ENCODE measurements at regions not wholly inside any gene's neighbourhood (a gene's known extent, or its start where the extent isn't known, plus 50 kb on each side); places are given as distances from the start of the nearest gene placed in this dataset.
A peak's percentile ranks its signal among the peaks of the same experiment; 100 is the strongest.
"Not testable (repeated sequence)": the region's sequence is repeated elsewhere in the genome, so short reads cannot be mapped to it uniquely, and the experiment has no call there.

- no peak for DNase-seq
Observed at GRCh38 chr2:142827170-142827569, 50.3 kb upstream of the KYNU start.

DNA sequence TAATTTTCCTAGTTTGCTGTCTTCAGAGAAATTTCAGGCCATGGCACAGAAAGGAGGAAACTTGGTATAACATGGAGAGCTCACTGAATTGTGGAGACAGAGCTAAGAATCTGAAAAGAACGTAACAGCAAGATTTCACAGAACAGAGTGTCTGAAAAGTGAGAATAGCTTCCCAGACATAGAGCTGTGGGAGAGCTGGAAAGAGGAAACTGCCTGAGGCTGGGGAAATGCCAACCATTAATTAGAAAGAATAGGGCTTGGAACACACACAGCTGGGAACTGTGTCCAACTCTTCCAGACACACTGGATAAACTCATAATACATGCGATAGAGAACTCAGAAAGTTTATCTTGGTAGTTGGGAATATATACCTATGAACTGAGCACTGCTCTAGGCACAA, 51.6 kb upstream of the KYNU start:
- DNase-seq: peak; percentile 5
- in situ Hi-C loops (cut with MboI; ENCODE audit: low pct_unique_long_range_greater_than_20kb, low sequenced_read_pairs): no loop called here

More at GRCh38 chr2:142827170-142827569, 50.3 kb upstream of the KYNU start:
- in situ Hi-C loops (cut with MboI; ENCODE audit: low pct_unique_long_range_greater_than_20kb, low sequenced_read_pairs): no loop called here

GRCh38 chr2:142824756-142825155, 52.7 kb upstream of the KYNU start:
- in situ Hi-C loops (cut with MboI; ENCODE audit: low pct_unique_long_range_greater_than_20kb, low sequenced_read_pairs): no loop called here
- DNase-seq: no peak

DNA sequence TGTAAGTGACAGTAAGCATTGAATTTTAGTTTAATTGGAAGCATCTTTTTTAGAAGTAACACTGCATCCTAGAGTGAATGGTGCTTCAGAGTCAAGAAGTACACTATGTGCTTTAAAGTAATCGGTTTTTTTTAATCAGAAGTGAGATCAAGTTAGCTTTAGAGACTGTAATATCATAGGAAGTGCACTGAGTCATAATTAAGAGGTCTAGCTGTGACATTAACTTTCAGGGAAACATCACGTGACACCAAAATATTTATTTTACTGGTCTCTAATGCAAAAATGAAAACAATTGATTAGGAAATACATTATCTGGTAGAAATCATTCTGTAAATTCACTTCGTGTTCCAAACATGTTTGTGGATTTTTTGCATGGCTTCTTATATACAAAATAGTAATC, 55.3 kb upstream of the KYNU start:
- in situ Hi-C loops (cut with MboI; ENCODE audit: low pct_unique_long_range_greater_than_20kb, low sequenced_read_pairs): no loop called here
- DNase-seq: no peak

GRCh38 chr2:142819411-142819810, 58.1 kb upstream of the KYNU start:
- no peak for DNase-seq
- in situ Hi-C loops (cut with MboI; ENCODE audit: low pct_unique_long_range_greater_than_20kb, low sequenced_read_pairs): no loop called here

- DNase-seq: no peak
- in situ Hi-C loops (cut with MboI; ENCODE audit: low pct_unique_long_range_greater_than_20kb, low sequenced_read_pairs): no loop called here
Observed at GRCh38 chr2:142815375-142815774, 62.1 kb upstream of the KYNU start.

GRCh38 chr2:142813830-142814829, 63.3 kb upstream of the KYNU start:
- DNase-seq: no peak

DNA sequence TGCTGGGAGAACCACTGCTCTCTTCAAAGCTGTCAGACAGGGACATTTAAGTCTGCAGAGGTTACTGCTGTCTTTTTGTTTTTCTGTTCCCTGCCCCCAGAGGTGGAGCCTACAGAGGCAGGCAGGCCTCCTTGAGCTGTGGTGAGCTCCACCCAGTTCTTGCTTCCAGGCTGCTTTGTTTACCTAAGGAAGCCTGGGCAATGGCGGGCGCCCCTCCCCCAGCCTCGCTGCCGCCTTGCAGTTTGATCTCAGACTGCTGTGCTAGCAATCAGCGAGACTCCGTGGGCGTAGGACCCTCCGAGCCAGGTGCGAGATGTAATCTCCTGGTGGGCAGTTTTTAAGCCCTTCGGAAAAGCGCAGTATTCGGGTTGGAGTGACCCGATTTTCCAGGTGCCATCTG, 65.8 kb upstream of the KYNU start:
- DNase-seq; in situ Hi-C loops (cut with MboI; ENCODE audit: low pct_unique_long_range_greater_than_20kb, low sequenced_read_pairs): not testable (repeated sequence)

More at GRCh38 chr2:142813830-142814829, 63.3 kb upstream of the KYNU start:
- in situ Hi-C loops (cut with MboI; ENCODE audit: low pct_unique_long_range_greater_than_20kb, low sequenced_read_pairs): no loop called here

- no peak for DNase-seq
- in situ Hi-C loops (cut with MboI; ENCODE audit: low pct_unique_long_range_greater_than_20kb, low sequenced_read_pairs): no loop called here
Observed at GRCh38 chr2:142805244-142805643, 72.2 kb upstream of the KYNU start.

DNA sequence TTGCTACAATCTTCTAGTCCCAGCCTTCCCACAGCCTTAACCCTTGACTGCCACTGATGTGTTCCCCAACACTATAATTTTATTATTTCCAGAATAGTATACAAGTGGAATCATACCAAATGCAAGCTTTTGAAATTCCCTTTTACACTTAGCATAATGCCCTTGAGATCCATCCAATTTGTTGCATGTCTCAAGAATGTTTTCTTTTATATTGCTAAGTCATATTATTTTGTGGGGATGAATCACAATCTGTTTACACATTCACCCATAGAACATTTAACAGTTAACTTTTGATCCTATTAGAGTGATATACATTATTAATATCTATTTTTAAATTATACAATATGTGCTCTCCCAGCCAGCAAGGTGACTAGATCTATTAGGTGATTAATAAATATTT, 74.3 kb upstream of the KYNU start:
- in situ Hi-C loops (cut with MboI; ENCODE audit: low pct_unique_long_range_greater_than_20kb, low sequenced_read_pairs): no loop called here
- DNase-seq: no peak

- no peak for DNase-seq
- in situ Hi-C loops (cut with MboI; ENCODE audit: low pct_unique_long_range_greater_than_20kb, low sequenced_read_pairs): no loop called here
Observed at GRCh38 chr2:142796588-142796987, 80.9 kb upstream of the KYNU start.

DNA sequence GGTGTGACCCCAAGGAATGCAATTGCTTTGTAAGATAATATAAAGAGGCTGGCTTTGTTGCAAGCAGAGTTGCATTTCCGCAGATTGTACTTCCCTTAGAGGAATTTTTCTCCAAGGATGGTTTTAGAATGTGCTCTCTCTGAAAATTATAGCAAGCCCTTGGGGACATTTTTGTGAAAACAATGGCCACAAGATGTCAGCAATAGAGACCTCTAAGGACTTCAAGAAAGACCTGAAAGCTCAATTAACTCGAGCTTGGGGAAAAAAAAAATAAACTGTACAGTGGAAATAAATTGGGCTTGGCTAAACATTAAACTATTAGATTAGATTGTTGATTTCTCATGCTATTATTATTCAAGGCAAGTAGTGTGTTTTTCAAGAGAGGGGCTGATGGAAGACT, 81.3 kb upstream of the KYNU start:
- in situ Hi-C loops (cut with MboI; ENCODE audit: low pct_unique_long_range_greater_than_20kb, low sequenced_read_pairs): no loop called here
- DNase-seq: no peak

- in situ Hi-C loops (cut with MboI; ENCODE audit: low pct_unique_long_range_greater_than_20kb, low sequenced_read_pairs): no loop called here
- DNase-seq: no peak
Observed at GRCh38 chr2:142794850-142795249, 82.6 kb upstream of the KYNU start.

GRCh38 chr2:142792328-142792727, 85.1 kb upstream of the KYNU start:
- in situ Hi-C loops (cut with MboI; ENCODE audit: low pct_unique_long_range_greater_than_20kb, low sequenced_read_pairs); DNase-seq: not testable (repeated sequence)

DNA sequence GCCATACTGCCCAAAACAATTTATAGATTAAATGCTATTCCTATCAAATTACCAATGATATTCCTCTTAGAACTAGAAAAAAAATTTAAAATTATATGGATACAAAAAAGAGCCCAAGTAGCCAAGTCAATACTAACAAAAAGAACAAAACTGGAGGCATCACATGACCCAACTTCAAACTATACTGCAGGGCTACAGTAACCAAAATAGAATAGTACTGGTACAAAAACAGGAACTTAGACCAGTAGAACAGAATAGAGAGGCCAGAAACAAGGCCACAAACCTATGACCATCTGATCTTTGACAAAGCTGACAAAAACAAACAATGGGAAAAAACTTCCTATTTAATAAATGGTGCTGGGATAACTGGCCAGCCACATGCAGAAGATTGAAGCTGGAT, 86.1 kb upstream of the KYNU start:
- peak; percentile 33 for DNase-seq
- in situ Hi-C loops (cut with MboI; ENCODE audit: low pct_unique_long_range_greater_than_20kb, low sequenced_read_pairs): no loop called here

GRCh38 chr2:142786918-142787702, 90.4 kb upstream of the KYNU start:
- DNase-seq: peak; percentile 7

GRCh38 chr2:142782942-142783443, 94.5 kb upstream of the KYNU start:
- in situ Hi-C loops (cut with MboI; ENCODE audit: low pct_unique_long_range_greater_than_20kb, low sequenced_read_pairs): no loop called here
- no peak for DNase-seq

More at GRCh38 chr2:142786918-142787702, 90.4 kb upstream of the KYNU start:
- in situ Hi-C loops (cut with MboI; ENCODE audit: low pct_unique_long_range_greater_than_20kb, low sequenced_read_pairs): no loop called here

DNA sequence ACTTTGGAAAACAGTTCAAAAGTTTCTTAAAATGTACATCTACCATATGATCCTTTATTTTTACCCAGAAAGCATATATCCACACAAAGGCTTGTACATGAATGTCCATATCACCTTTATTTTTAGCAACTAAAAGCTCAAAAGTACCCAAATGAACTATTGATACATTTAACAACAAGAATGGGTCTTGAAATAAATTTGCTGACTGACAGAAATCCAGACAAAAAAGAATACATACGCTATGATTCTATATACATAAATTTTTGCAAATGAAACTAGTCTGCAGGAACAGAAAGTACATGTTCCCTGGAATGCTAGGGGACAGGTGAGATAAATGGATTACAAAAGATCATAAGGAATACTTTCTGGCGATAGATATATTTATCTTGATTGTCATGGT, 96.3 kb upstream of the KYNU start:
- in situ Hi-C loops (cut with MboI; ENCODE audit: low pct_unique_long_range_greater_than_20kb, low sequenced_read_pairs): no loop called here
- no peak for DNase-seq

GRCh38 chr2:142778289-142778688, 99.2 kb upstream of the KYNU start:
- no peak for DNase-seq
- in situ Hi-C loops (cut with MboI; ENCODE audit: low pct_unique_long_range_greater_than_20kb, low sequenced_read_pairs): no loop called here

GRCh38 chr2:142777742-142778141, 99.7 kb upstream of the KYNU start:
- in situ Hi-C loops (cut with MboI; ENCODE audit: low pct_unique_long_range_greater_than_20kb, low sequenced_read_pairs): no loop called here
- DNase-seq: no peak

Measured in KBM-7 (cell line).